ENCODE measurements at regions not wholly inside any gene's neighbourhood (a gene's known extent, or its start where the extent isn't known, plus 50 kb on each side); places are given as distances from the start of the nearest gene placed in this dataset.

DNA sequence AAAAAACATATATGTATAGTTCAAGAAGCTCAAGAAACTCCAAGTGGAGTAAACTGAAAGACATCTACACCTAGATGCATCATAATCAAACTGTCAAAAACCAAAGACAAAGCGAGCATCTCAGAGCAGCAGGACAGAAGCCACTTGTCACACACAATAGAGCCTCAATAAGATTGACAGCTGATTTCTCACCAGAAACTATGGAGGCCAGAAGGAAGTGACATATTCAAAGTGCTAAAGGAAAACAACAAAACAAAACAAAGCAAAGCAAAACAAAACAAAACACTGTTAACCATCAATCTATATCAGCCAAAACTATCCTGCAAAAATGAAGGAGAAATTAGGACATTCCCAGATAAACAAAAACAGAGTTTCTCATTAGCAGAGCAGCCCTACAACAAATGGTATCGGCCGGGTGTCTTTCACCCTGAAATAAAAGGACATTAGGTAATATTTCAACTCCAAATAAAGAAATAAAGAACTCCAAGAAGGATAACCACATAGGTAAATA is 65.8 kb upstream of the SEPTIN5 start:
- Histone ChIP-seq H3K9me3 (peaks cover 0 to 16% (median 0%) of the 10 kb centered on the region in 3 donors), H3K4me1 (no peaks in the 10 kb centered on the region), H3K4me3 (no peak overlapping the region), H3K27ac (no peak overlapping the region), H3K36me3 (replicated peaks in 1 of 2; ENCODE audit: insufficient read depth in 1 of 2, low read depth in 2 of 2) (no peaks in the 10 kb centered on the region), H3K27me3 (no peaks in the 10 kb centered on the region)
- 76 to 82% methylated on average over 3 of the region's 3 CpGs for WGBS, 2 donors
- intact Hi-C loops (cut with DNase I) = no loop called here
- no peak for ATAC-seq
- DNase-seq = no peak
- TF ChIP-seq, protein P1, sequence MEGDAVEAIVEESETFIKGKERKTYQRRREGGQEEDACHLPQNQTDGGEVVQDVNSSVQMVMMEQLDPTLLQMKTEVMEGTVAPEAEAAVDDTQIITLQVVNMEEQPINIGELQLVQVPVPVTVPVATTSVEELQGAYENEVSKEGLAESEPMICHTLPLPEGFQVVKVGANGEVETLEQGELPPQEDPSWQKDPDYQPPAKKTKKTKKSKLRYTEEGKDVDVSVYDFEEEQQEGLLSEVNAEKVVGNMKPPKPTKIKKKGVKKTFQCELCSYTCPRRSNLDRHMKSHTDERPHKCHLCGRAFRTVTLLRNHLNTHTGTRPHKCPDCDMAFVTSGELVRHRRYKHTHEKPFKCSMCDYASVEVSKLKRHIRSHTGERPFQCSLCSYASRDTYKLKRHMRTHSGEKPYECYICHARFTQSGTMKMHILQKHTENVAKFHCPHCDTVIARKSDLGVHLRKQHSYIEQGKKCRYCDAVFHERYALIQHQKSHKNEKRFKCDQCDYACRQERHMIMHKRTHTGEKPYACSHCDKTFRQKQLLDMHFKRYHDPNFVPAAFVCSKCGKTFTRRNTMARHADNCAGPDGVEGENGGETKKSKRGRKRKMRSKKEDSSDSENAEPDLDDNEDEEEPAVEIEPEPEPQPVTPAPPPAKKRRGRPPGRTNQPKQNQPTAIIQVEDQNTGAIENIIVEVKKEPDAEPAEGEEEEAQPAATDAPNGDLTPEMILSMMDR (IDR thresholded peaks at IDR 0.05) = no peak
- no peak for TF ChIP-seq POLR2A (IDR thresholded peaks at IDR 0.05)

DNA sequence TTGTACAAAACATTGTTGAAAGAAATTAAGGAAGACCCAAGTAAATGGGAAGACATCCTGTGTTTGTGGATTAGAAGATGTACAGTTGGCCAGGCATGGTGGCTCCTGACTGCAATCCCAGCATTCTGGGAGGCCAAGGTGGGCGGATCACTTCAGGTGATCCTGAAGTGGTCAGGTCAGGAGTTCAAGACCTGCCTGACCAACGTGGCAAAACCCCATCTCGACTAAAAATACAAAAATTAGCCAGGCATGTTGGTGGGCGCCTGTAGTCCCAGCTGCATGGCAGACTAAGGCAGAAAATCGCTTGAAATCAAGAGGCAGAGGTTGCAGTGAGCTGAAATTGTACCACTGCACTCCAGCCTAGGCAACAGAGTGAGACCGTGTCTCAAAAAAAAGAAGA is 62.0 kb upstream of the SEPTIN5 start:
- H3K9me3 ChIP-seq = peaks cover 0 to 11% (median 0%) of the 10 kb centered on the region in 3 donors
- no peaks in the 10 kb centered on the region for H3K36me3 ChIP-seq (replicated peaks in 1 of 2; ENCODE audit: insufficient read depth in 1 of 2, low read depth in 2 of 2)
- no peaks in the 10 kb centered on the region for H3K4me1 ChIP-seq
- no peak overlapping the region for H3K27ac ChIP-seq
- no peaks in the 10 kb centered on the region for H3K27me3 ChIP-seq
- TF ChIP-seq POLR2A (IDR thresholded peaks at IDR 0.05) = no peak
- TF ChIP-seq, protein P1 (IDR thresholded peaks at IDR 0.05) = no peak
- no peak overlapping the region for H3K4me3 ChIP-seq
- DNase-seq = no peak
- intact Hi-C loops (cut with DNase I) = no loop called here
- 32 to 42% methylated on average over 6 of the region's 6 CpGs for WGBS, 2 donors
- ATAC-seq = no peak

DNA sequence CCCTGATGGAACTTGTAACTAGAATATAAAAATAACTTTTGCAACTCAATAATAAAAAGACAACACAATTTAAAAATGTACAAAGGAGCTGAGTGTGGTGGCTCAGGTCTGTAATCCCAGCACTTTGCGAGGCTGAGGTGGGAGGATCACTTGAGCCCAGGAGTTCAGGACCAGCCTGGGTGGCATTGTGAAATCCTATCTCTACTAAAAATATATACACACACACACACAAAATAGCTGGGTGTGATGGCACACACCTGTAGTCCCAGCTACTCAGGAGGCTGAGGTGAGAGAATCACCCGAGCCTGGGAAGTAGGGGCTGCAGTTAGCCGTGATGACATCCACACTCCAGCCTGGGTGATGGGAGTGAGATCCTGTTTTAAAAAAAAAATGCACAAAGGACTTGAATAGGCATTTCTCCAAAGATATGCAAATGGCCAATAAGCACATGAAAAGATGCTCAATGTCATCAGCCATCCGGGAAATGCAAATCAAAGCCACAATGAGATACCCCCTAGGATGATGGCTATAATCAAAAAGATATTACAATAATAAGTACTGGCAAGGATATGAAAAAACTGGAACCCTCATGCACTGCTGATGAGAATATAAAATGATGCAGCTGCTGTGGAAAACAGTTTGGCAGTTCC is 59.8 kb upstream of the SEPTIN5 start:
- DNase-seq (no peak), ATAC-seq (no peak)
- H3K4me3 ChIP-seq = no peak overlapping the region
- intact Hi-C loops (cut with DNase I) = no loop called here
- H3K36me3 ChIP-seq (replicated peaks in 1 of 2; ENCODE audit: insufficient read depth in 1 of 2, low read depth in 2 of 2) = no peaks in the 10 kb centered on the region
- H3K4me1 ChIP-seq = no peaks in the 10 kb centered on the region
- no peaks in the 10 kb centered on the region for H3K27me3 ChIP-seq
- TF ChIP-seq, protein P1 (IDR thresholded peaks at IDR 0.05) = no peak
- TF ChIP-seq POLR2A (IDR thresholded peaks at IDR 0.05) = no peak
- H3K9me3 ChIP-seq = no peaks in the 10 kb centered on the region
- 54 to 58% methylated on average over 4 of the region's 4 CpGs for WGBS, 2 donors
- no peak overlapping the region for H3K27ac ChIP-seq

DNA sequence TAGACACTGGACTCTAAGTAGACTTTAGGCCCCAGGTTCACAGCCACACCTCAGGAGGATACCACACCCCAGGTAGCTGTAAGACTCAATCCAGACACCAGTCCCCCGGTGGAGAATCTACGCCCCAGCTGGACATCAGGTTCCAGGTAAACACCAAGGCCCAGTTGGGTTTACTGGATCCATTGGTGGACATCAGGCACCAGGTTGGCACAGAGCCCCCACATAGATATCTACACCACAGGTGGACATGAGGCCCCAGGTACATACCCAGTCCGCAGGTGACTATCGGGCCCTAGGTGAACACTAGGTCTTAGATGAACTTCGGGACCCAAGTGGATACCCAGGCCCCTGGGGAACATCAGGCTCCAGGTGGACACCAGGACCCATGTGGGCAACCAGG is 58.9 kb upstream of the SEPTIN5 start:
- DNase-seq = no peak
- WGBS, 2 donors = 76 to 86% methylated on average over 2 to 5 of the region's 5 CpGs
- no peak for TF ChIP-seq POLR2A (IDR thresholded peaks at IDR 0.05)
- TF ChIP-seq, protein P1 (IDR thresholded peaks at IDR 0.05) = no peak
- Histone ChIP-seq H3K27ac (no peak overlapping the region), H3K27me3 (no peaks in the 10 kb centered on the region), H3K4me3 (no peak overlapping the region), H3K36me3 (replicated peaks in 1 of 2; ENCODE audit: insufficient read depth in 1 of 2, low read depth in 2 of 2) (no peaks in the 10 kb centered on the region), H3K4me1 (no peaks in the 10 kb centered on the region), H3K9me3 (no peaks in the 10 kb centered on the region)
- intact Hi-C loops (cut with DNase I) = no loop called here
- ATAC-seq = no peak
